ENCODE measurements at regions not wholly inside any gene's neighbourhood (a gene's known extent, or its start where the extent isn't known, plus 50 kb on each side); places are given as distances from the start of the nearest gene placed in this dataset.

GRCh38 chr11:110939471-110939870 is 227.2 kb upstream of the ARHGAP20 start:
- no peak for TF ChIP-seq TAF1 (IDR thresholded peaks at IDR 0.05; ENCODE audit: low read depth, low read length)
- no peak for TF ChIP-seq POLR2A (IDR thresholded peaks at IDR 0.05; ENCODE audit: low read depth, low read length)
- no peak for TF ChIP-seq SPI1 (IDR thresholded peaks at IDR 0.05; ENCODE audit: low read depth, low read length)

Data from GM12891 (cell line).